HG02759 (cell line): ENCODE measurements at regions not wholly inside any gene's neighbourhood (a gene's known extent, or its start where the extent isn't known, plus 50 kb on each side); places are given as distances from the start of the nearest gene placed in this dataset.
"Not testable (repeated sequence)": the region's sequence is repeated elsewhere in the genome, so short reads cannot be mapped to it uniquely, and the experiment has no call there.

ENCODE experiments used
- ATAC-seq: cut with Tn5 transposase; IDR thresholded peaks from one replicate; pipeline ENCODE4 v1.9.1; 2021; ENCODE audit warnings: mild to moderate bottlenecking, moderate library complexity; ENCODE audit not compliant: unreplicated experiment

GRCh38 chr20:57092900-57093530 is 173.4 kb downstream of the BMP7 start:
- ATAC-seq, result no peak

DNA sequence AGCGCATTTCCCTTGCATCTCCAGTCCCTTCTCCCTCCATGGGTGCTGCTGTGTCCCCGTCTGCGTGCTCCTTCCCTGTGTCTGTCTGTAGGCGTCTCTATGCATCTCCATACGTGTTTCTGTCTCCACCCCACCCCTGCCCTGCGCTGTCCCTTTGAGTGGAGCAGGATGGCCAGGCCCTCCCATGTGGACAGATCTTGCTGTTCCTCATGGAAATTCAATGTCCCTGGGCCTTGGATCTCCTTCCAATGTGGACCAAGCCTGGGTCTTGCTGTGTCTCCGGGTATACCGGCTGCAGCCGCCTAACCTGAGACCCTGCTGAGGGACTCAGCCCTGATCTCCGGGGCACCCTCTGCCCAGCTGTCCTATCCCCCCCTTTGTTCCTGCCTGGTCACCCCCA is 172.7 kb downstream of the BMP7 start:
- no peak for ATAC-seq

GRCh38 chr20:57094252-57094891 is 172.1 kb downstream of the BMP7 start:
- no peak for ATAC-seq

GRCh38 chr20:57094991-57095390 is 171.4 kb downstream of the BMP7 start:
- ATAC-seq, result no peak

DNA sequence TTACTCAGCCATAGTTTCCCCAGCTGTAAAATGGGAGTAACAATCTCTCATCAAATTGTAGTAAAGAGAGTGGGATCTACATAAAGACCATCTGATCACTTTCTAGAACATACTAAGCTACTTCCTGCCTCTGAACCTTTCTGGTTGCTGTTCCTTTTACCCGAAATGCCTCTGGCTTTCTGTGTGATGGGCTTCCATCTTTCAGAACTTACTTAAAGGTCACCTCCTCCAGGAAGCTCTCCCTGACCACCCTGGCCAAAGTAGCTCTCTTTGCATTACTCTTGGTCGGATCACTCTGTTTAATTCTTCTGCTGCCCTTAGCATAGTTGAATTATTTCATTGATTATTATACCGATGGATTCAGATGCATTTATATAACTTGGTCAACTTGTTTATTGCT is 171.0 kb downstream of the BMP7 start:
- ATAC-seq, result no peak

DNA sequence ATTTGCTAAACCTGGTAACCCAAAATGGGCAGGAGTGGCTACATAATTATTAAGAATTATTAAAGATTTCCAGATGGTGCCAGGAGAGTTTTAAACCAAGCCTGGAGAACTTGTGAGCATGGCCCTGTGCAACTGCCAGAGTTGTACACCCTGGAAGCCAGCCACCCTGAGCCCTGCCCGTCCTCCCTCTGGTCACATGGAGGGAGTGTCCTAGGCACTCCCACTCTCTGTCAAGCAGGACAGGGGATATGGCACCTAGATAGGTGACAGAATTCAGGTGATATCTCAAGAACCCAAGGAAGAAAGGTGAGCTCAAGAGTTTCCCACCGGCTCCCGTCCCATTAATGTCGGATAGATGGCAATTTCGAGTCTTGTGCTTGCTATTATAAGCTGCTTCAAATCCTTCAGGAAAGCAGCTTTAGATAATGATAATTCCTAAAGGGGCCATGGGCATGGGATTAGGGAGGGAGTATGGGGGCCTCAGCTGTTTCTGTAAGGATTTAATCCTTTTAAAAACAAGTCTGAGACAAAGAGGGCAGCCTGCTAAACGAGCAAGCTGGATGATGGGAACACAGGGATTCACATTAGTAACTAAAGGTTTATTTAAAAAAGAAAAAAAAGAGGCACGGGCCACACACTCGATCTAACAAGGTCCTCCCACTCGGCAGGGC is 169.1 kb downstream of the BMP7 start:
- no peak for ATAC-seq

- ATAC-seq, result no peak
These were observed 164.3 kb downstream of the BMP7 start for GRCh38 chr20:57102160-57102559.

DNA sequence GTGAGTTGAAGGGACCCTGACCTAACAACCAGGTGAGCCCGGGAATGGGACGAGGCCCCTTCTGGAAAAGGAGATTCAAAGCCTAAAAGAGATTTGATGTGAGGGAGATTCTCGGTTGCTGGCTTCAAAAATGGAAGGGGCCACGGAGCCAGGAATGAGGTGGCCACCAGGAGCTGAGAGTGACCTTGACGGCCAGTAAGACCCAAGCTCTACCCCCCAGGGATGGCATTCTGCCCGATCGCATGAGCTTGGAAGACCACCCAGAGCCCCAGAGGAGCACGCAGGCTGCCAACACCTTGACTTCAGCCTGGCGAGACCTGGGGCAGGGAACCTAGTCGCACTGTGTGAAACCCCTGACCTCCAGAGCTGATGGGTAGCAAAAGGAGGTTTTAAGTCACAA is 163.9 kb downstream of the BMP7 start:
- no peak for ATAC-seq

- ATAC-seq, result no peak
These were observed 163.2 kb downstream of the BMP7 start for GRCh38 chr20:57103146-57103800.

DNA sequence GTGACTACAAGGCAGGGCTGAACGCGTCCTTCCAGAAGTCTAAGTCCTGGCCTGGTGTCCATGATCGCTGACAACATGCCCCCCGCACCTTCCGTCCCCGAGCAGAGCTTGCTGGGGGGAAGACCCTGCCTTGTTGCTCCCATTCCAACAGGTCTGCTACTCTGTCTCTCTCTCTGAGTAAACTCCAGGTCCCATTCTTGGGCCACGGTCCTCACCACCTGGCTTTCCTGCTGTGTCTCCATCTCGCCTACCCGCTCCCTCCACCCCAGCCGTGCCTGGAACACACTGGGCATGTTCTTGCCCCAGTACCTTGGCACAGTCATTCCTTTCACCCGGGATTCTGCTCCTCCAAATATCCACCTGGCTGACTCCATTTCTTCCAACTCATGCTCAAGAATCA is 162.3 kb downstream of the BMP7 start:
- ATAC-seq, result no peak

DNA sequence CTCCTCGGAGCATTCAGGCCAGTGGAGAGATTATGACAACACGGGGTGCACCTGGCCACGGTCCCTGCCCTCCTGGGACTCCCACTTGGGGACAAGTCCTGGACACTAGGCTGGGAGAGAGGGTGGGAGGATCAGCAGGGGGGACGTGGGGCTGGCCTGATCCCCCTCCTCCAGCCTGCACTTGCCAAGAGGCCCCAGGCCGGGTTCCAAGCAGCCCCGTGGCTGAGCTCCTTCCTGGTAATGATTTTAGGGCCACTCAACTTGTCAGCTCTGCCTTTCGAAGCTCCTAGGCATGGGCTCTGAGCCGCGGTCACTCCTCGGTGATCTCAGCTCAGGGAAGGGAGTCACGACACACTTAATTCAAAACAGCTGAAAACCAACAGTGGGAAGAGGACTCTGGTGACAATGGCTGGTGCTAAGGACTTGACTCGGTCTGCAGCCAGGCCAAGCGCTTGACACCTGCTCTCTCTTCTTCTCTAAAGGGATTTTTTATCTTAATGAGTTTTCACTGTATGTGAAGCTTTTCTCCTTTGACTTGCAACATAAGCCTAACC is 161.7 kb downstream of the BMP7 start:
- ATAC-seq, result no peak

GRCh38 chr20:57106030-57106682 is 160.3 kb downstream of the BMP7 start:
- no peak for ATAC-seq

- no peak for ATAC-seq
These were observed 159.7 kb downstream of the BMP7 start for GRCh38 chr20:57106692-57107091.

GRCh38 chr20:57107208-57107607 is 159.2 kb downstream of the BMP7 start:
- ATAC-seq, result no peak

DNA sequence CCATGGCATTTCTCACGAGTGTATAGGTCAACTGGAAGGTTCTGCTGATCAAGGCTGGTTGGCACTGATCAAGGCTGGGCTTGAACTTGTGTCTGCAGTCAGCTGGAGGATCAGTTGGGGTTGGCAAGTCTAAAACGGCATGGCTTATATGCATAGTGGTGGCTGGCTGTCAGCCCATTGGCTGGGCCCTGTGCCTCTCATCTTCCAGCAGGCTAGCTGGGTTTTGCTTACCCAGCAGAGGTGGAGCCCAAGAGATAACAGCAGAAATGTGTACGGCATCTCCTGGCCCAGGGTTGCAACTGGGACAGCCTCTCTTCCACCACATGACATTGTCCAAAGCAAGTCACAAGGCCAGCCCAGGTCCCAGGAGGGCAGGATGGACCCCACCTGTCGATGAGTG is 158.2 kb downstream of the BMP7 start:
- no peak for ATAC-seq

- ATAC-seq, result no peak
These were observed 157.5 kb downstream of the BMP7 start for GRCh38 chr20:57108742-57109570.

DNA sequence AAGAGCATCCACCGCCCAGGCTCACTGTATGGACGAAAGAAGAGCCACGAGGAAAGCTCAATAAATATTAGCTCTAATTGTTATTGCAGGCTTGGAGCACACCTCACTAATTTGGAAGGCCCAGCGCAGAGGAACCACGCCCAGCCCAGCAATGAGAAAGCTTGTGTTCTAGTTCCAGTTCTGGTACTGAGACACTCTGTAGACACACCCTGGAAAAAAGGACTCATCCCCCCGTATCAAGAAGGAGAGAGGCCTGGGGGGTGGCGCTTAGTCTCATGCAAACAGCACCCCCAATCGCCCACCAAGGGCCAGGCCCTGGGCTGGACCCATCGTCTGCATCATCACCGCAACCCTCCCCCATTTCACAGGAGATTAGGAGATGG is 156.9 kb downstream of the BMP7 start:
- no peak for ATAC-seq

- not testable (repeated sequence) for ATAC-seq
These were observed 156.1 kb downstream of the BMP7 start for GRCh38 chr20:57110121-57111027.

GRCh38 chr20:57111028-57111373 is 155.4 kb downstream of the BMP7 start:
- no peak for ATAC-seq
